ENCODE measurements at regions not wholly inside any gene's neighbourhood (a gene's known extent, or its start where the extent isn't known, plus 50 kb on each side); places are given as distances from the start of the nearest gene placed in this dataset.

DNA sequence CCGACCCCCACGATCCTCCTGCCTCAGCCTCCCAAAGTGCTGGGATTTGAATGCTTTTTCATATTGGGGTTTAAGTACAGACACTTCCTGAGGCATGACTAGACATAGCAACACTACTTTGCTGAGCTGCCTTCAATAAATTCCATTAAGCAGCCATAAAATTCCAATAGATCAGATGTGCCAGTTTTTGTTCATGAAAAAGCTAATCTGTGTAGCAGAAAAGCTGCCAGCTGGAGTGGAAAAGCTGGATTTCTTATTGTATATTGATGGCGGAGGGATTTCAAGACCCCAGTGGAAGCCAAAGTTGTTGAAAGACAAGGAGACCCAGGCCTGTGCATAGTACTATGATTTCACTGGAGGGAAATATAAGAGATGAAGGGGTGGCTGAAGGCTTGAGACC, 209.0 kb upstream of the NUDT4 start:
- Mint-ChIP-seq H3K4me1 (peaks cover 21% of the 10 kb centered on the region), H3K4me3 (no peak overlapping the region), H3K36me3 (ENCODE audit: low read depth) (no peaks in the 10 kb centered on the region), H3K27me3 (ENCODE audit: low read depth, poor library complexity) (no peaks in the 10 kb centered on the region), H3K27ac (no peak overlapping the region), H3K9me3 (no peaks in the 10 kb centered on the region)
- TF ChIP-seq, protein P1, sequence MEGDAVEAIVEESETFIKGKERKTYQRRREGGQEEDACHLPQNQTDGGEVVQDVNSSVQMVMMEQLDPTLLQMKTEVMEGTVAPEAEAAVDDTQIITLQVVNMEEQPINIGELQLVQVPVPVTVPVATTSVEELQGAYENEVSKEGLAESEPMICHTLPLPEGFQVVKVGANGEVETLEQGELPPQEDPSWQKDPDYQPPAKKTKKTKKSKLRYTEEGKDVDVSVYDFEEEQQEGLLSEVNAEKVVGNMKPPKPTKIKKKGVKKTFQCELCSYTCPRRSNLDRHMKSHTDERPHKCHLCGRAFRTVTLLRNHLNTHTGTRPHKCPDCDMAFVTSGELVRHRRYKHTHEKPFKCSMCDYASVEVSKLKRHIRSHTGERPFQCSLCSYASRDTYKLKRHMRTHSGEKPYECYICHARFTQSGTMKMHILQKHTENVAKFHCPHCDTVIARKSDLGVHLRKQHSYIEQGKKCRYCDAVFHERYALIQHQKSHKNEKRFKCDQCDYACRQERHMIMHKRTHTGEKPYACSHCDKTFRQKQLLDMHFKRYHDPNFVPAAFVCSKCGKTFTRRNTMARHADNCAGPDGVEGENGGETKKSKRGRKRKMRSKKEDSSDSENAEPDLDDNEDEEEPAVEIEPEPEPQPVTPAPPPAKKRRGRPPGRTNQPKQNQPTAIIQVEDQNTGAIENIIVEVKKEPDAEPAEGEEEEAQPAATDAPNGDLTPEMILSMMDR (IDR thresholded peaks at IDR 0.05), result no peak
- DNase-seq, result no peak

DNA sequence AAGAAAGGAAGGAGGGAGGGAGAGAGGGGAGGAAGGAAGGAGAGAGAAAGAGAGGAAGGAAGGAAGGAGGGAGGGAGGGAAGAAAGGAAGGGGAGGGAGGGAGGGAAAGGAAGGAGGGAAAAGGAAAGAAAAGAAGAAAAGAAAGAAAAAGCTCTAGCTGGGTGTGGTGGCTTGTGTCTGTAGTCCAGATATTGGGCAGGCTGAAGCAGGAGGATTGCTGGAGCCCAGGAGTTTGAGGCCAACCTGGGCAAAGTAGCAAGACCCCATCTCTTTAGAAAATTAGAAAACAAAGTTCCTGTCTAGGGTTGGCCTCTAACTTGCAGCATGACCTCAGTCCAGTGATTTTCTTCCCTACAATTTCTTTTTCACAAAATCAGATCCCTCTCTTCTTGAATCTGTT, 208.2 kb upstream of the NUDT4 start:
- Mint-ChIP-seq H3K4me1 (peaks cover 21% of the 10 kb centered on the region), H3K36me3 (ENCODE audit: low read depth) (no peaks in the 10 kb centered on the region), H3K27ac (no peak overlapping the region), H3K4me3 (no peak overlapping the region), H3K27me3 (ENCODE audit: low read depth, poor library complexity) (no peaks in the 10 kb centered on the region), H3K9me3 (no peaks in the 10 kb centered on the region)
- TF ChIP-seq, protein P1 (IDR thresholded peaks at IDR 0.05), result no peak
- DNase-seq, result no peak

DNA sequence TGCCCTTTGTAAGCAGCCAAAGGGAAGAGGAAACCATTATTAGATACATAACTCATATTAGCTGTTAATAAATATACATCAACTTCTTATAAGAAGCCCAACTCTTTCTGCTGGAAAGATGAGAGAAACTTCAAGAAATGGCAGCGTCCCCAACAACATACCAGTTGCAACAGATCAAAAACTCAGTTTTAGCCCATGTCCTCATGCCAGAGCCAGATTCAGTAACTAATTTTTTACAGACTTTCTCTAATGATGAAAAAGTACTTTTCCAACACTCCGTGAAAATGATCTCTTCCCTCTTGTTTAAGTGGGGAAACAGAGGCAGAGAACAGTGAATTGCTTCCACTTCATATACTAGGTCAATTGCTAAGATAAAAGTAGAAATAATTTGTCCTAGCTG, 206.8 kb upstream of the NUDT4 start:
- TF ChIP-seq, protein P1 (IDR thresholded peaks at IDR 0.05), result no peak
- no peak overlapping the region for H3K4me3 Mint-ChIP-seq
- no peak overlapping the region for H3K27ac Mint-ChIP-seq
- no peak for DNase-seq
- no peaks in the 10 kb centered on the region for H3K27me3 Mint-ChIP-seq (ENCODE audit: low read depth, poor library complexity)
- H3K36me3 Mint-ChIP-seq (ENCODE audit: low read depth), result no peaks in the 10 kb centered on the region
- H3K9me3 Mint-ChIP-seq, result no peaks in the 10 kb centered on the region
- H3K4me1 Mint-ChIP-seq, result peaks cover 16% of the 10 kb centered on the region

DNA sequence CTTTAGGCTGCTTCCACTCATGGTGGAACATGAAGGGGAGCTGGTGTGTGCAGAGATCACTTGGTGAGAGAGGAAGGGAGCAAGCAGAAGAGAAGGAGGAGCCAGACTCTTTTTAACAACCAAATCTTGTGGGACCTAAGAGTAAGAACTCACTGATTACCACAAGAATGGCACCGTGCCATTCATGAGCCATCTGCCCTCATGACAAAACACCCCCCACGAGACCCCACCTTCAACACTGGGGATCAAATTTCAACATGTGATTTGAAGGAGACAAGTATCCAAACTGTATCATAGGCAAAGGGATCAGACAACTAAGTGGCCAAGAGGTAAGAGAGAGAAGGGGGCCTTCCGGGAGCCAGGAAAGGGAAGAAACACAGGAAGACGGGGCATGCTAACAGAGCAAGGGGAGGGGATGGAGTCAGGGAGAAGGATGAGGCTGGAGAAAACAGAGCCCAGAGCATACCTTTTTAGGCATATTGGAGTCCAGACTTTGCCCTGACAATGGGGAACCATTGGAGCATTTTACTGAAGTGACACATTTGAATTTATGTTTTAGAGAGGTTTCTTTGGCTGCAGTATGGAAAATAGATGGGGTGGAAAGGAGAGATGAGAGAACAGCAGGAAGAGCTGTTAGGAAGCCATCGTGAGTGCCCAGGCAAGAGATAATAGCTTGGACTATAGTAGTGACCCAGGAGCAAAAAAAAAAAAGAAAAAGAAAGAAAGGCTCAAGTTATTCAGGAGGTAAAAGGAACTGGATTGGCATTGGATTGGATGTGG, 204.4 kb upstream of the NUDT4 start:
- H3K4me1 Mint-ChIP-seq, result peaks cover 5% of the 10 kb centered on the region
- H3K9me3 Mint-ChIP-seq, result peaks cover 10% of the 10 kb centered on the region
- peaks cover 10% of the 10 kb centered on the region for H3K36me3 Mint-ChIP-seq (ENCODE audit: low read depth)
- H3K27me3 Mint-ChIP-seq (ENCODE audit: low read depth, poor library complexity), result no peaks in the 10 kb centered on the region
- DNase-seq, result no peak
- no peak overlapping the region for H3K27ac Mint-ChIP-seq
- TF ChIP-seq, protein P1 (IDR thresholded peaks at IDR 0.05), result no peak
- no peak overlapping the region for H3K4me3 Mint-ChIP-seq

DNA sequence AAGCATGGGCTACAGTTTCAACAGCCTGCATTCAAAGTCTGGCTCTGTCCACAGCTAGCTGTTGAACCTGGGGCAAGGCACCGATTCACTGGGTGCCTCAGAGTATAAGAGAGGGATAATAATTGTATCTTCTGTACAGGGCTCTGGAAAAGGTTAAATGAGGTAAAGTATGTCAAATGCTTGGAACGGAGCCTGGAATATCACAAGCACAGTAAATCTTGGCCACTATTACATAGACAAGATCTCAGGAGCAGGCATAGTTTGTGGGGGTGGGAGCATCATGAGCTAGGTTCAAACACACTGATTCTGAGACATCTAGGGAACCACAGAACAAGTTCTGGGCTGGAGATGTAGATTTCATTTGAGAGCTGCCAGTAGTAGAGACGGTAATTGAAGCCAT, 203.7 kb upstream of the NUDT4 start:
- TF ChIP-seq, protein P1 (IDR thresholded peaks at IDR 0.05), result no peak
- Mint-ChIP-seq H3K36me3 (ENCODE audit: low read depth) (peaks cover 15% of the 10 kb centered on the region), H3K4me1 (peaks cover 5% of the 10 kb centered on the region), H3K9me3 (peaks cover 17% of the 10 kb centered on the region), H3K27me3 (ENCODE audit: low read depth, poor library complexity) (no peaks in the 10 kb centered on the region), H3K27ac (no peak overlapping the region), H3K4me3 (no peak overlapping the region)
- no peak for DNase-seq

DNA sequence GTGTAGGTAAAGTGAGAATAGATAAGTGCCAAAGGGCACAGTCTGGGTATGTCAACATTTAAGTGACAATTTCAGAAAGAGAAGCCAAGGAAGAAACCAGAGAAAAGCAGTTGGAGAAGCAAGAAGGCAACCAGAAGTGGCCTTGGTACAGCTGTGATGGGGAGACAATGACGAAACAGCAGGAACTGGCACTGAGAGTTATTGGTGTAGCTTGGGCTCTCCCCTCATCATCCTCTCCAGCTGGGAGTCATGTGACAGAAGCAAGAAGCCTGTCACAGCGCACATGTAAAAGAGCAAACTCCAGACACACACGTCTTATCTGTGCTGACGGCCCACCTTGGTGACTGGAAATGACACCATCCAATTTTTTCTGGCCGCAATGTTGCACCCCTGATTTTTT, 203.3 kb upstream of the NUDT4 start:
- TF ChIP-seq, protein P1 (IDR thresholded peaks at IDR 0.05), result no peak
- Mint-ChIP-seq H3K4me3 (no peak overlapping the region), H3K4me1 (peaks cover 5% of the 10 kb centered on the region), H3K27me3 (ENCODE audit: low read depth, poor library complexity) (no peaks in the 10 kb centered on the region), H3K9me3 (peaks cover 21% of the 10 kb centered on the region), H3K27ac (no peak overlapping the region), H3K36me3 (ENCODE audit: low read depth) (peaks cover 18% of the 10 kb centered on the region)
- DNase-seq, result no peak
